ENCODE measurements at regions not wholly inside any gene's neighbourhood (a gene's known extent, or its start where the extent isn't known, plus 50 kb on each side); places are given as distances from the start of the nearest gene placed in this dataset.

DNA sequence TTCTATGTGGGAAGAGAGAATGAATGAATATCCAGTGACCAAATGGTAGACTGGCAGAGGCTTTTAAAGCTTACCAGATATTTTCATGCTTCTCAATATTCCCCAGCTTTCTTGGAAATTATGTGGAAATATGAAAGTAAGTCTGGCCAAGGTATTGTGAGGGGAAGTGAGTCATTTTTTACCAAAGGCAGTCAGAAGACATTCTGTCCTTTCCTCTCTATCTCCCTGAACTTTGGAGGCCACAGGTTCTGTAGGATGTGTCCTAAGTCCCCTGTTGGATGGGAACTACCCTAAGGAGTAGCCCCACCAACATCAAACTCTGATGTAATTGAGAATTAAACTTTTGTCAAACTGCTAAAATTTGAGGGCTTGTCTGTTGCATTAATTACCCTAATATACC, 593.8 kb upstream of the NRSN1 start:
- H3K79me2 ChIP-seq (replicated peaks; ENCODE audit: insufficient read depth, low read length), result no peaks in the 10 kb centered on the region
- no peaks in the 10 kb centered on the region for H3K27me3 ChIP-seq (ENCODE audit: insufficient read depth, low read depth, low read length)
- H4K20me1 ChIP-seq (ENCODE audit: insufficient read depth), result no peaks in the 10 kb centered on the region
- no peak overlapping the region for H3K4me3 ChIP-seq (ENCODE audit: low read length)
- H2AFZ ChIP-seq (ENCODE audit: low read depth, low read length), result no peak overlapping the region
- peaks cover 7% of the 10 kb centered on the region for H3F3A ChIP-seq (ENCODE audit: insufficient read depth, low read length, poor library complexity, severe bottlenecking)
- no peak overlapping the region for H3K9ac ChIP-seq (ENCODE audit: low read length)
- no peaks in the 10 kb centered on the region for H3K9me3 ChIP-seq (ENCODE audit: low read length)
- no peak for TF ChIP-seq RAD21 (conservative IDR thresholded peaks at IDR 0.05)
- TF ChIP-seq POLR2AphosphoS5 (IDR thresholded peaks at IDR 0.05), result no peak
- TF ChIP-seq, protein P1, sequence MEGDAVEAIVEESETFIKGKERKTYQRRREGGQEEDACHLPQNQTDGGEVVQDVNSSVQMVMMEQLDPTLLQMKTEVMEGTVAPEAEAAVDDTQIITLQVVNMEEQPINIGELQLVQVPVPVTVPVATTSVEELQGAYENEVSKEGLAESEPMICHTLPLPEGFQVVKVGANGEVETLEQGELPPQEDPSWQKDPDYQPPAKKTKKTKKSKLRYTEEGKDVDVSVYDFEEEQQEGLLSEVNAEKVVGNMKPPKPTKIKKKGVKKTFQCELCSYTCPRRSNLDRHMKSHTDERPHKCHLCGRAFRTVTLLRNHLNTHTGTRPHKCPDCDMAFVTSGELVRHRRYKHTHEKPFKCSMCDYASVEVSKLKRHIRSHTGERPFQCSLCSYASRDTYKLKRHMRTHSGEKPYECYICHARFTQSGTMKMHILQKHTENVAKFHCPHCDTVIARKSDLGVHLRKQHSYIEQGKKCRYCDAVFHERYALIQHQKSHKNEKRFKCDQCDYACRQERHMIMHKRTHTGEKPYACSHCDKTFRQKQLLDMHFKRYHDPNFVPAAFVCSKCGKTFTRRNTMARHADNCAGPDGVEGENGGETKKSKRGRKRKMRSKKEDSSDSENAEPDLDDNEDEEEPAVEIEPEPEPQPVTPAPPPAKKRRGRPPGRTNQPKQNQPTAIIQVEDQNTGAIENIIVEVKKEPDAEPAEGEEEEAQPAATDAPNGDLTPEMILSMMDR (IDR thresholded peaks at IDR 0.05; ENCODE audit: poor library complexity, severe bottlenecking), result no peak
- no peak for TF ChIP-seq SMC3 (conservative IDR thresholded peaks at IDR 0.05; ENCODE audit: poor library complexity)
- no peaks in the 10 kb centered on the region for H3K9me2 ChIP-seq (ENCODE audit: insufficient read depth, low read length)
- H3K4me2 ChIP-seq (ENCODE audit: low read length), result no peak overlapping the region
- no peaks in the 10 kb centered on the region for H3K36me3 ChIP-seq (ENCODE audit: insufficient read depth, low read length)
- no peak overlapping the region for H3K27ac ChIP-seq (ENCODE audit: low read length)

DNA sequence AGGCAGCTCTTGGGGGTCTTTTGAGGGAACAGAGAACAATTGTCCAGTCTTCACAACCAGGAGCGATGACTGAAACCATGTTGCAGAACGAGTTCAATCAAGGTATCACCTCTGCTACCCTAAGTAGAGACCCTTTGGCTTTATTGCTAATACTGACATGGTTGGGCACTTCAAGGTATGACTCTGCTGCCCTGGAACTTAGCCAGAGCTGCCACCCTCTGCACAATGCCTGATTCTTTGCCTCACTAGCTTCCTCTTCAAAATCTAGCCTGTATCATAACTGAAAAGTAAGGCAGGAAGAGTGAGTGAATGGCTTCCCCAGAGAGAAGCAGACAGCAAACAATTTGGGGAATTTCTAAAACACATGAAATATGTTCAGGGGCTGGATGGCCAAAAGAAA, 592.7 kb upstream of the NRSN1 start:
- Histone ChIP-seq H3K27me3 (ENCODE audit: insufficient read depth, low read depth, low read length) (no peaks in the 10 kb centered on the region), H3K9me3 (ENCODE audit: low read length) (no peaks in the 10 kb centered on the region), H4K20me1 (ENCODE audit: insufficient read depth) (no peaks in the 10 kb centered on the region), H2AFZ (ENCODE audit: low read depth, low read length) (no peak overlapping the region), H3K79me2 (replicated peaks; ENCODE audit: insufficient read depth, low read length) (no peaks in the 10 kb centered on the region), H3K9me2 (ENCODE audit: insufficient read depth, low read length) (no peaks in the 10 kb centered on the region), H3K4me3 (ENCODE audit: low read length) (no peak overlapping the region), H3K27ac (ENCODE audit: low read length) (peak overlapping the region; percentile 33), H3K36me3 (ENCODE audit: insufficient read depth, low read length) (no peaks in the 10 kb centered on the region), H3K4me2 (ENCODE audit: low read length) (no peak overlapping the region), H3K9ac (ENCODE audit: low read length) (no peak overlapping the region), H3F3A (ENCODE audit: insufficient read depth, low read length, poor library complexity, severe bottlenecking) (peaks cover 7% of the 10 kb centered on the region)
- TF ChIP-seq, protein P2, sequence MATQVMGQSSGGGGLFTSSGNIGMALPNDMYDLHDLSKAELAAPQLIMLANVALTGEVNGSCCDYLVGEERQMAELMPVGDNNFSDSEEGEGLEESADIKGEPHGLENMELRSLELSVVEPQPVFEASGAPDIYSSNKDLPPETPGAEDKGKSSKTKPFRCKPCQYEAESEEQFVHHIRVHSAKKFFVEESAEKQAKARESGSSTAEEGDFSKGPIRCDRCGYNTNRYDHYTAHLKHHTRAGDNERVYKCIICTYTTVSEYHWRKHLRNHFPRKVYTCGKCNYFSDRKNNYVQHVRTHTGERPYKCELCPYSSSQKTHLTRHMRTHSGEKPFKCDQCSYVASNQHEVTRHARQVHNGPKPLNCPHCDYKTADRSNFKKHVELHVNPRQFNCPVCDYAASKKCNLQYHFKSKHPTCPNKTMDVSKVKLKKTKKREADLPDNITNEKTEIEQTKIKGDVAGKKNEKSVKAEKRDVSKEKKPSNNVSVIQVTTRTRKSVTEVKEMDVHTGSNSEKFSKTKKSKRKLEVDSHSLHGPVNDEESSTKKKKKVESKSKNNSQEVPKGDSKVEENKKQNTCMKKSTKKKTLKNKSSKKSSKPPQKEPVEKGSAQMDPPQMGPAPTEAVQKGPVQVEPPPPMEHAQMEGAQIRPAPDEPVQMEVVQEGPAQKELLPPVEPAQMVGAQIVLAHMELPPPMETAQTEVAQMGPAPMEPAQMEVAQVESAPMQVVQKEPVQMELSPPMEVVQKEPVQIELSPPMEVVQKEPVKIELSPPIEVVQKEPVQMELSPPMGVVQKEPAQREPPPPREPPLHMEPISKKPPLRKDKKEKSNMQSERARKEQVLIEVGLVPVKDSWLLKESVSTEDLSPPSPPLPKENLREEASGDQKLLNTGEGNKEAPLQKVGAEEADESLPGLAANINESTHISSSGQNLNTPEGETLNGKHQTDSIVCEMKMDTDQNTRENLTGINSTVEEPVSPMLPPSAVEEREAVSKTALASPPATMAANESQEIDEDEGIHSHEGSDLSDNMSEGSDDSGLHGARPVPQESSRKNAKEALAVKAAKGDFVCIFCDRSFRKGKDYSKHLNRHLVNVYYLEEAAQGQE (IDR thresholded peaks at IDR 0.05; ENCODE audit: borderline replicate concordance), result no peak
- TF ChIP-seq EP300 (conservative IDR thresholded peaks at IDR 0.05; ENCODE audit: poor library complexity, severe bottlenecking) (no peak), SMC3 (conservative IDR thresholded peaks at IDR 0.05; ENCODE audit: poor library complexity) (no peak), POLR2AphosphoS5 (IDR thresholded peaks at IDR 0.05) (no peak)

DNA sequence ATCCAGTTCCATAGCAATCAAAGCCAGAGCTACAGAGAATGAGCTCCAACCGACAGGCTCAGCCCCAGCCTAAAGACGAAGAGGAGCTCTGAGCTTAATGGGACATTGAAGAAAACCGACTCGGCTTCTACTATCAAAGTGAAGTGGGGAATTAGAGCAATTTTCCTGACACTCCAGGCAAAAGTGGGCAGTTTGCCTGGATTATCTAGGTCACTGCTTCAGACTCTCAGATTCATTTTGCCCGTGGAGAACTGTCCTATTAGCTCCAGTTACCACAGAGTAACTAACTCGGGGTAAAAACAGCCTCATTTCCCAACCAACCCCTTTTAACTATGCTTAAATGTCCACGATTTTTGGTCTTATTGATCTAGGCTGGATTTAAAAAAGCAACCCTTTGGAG, 592.1 kb upstream of the NRSN1 start:
- Histone ChIP-seq H3F3A (ENCODE audit: insufficient read depth, low read length, poor library complexity, severe bottlenecking) (peaks cover 7% of the 10 kb centered on the region), H3K4me2 (ENCODE audit: low read length) (no peak overlapping the region), H3K9me3 (ENCODE audit: low read length) (no peaks in the 10 kb centered on the region), H3K4me3 (ENCODE audit: low read length) (no peak overlapping the region), H3K9me2 (ENCODE audit: insufficient read depth, low read length) (no peaks in the 10 kb centered on the region), H2AFZ (ENCODE audit: low read depth, low read length) (no peak overlapping the region), H3K36me3 (ENCODE audit: insufficient read depth, low read length) (no peaks in the 10 kb centered on the region), H3K27ac (ENCODE audit: low read length) (peak overlapping the region; percentile 54), H3K79me2 (replicated peaks; ENCODE audit: insufficient read depth, low read length) (no peaks in the 10 kb centered on the region), H4K20me1 (ENCODE audit: insufficient read depth) (no peaks in the 10 kb centered on the region), H3K9ac (ENCODE audit: low read length) (no peak overlapping the region), H3K27me3 (ENCODE audit: insufficient read depth, low read depth, low read length) (no peaks in the 10 kb centered on the region)
- peak; percentile 11 for TF ChIP-seq POLR2AphosphoS5 (IDR thresholded peaks at IDR 0.05)
- no peak for TF ChIP-seq MXI1 (conservative IDR thresholded peaks at IDR 0.05; ENCODE audit: poor library complexity, severe bottlenecking)
- TF ChIP-seq SMC3 (conservative IDR thresholded peaks at IDR 0.05; ENCODE audit: poor library complexity), result no peak
- TF ChIP-seq, protein P2 (IDR thresholded peaks at IDR 0.05; ENCODE audit: borderline replicate concordance), result peak; percentile 76
- TF ChIP-seq, protein P1 (IDR thresholded peaks at IDR 0.05; ENCODE audit: poor library complexity, severe bottlenecking), result no peak

Data from neural cell (in vitro differentiated cells).